Activated T-helper 2 cell treated with anti-CD3 and anti-CD28 coated beads, Interferon-gamma antibody, Interleukin-2, Interleukin-4, amounts not matched to agents 10 μg/mL and 5 μg/mL and 100 μg/mL, durations not matched to agents 14 hours and 24 hours and 36 hours (primary cell): ENCODE measurements at regions not wholly inside any gene's neighbourhood (a gene's known extent, or its start where the extent isn't known, plus 50 kb on each side); places are given as distances from the start of the nearest gene placed in this dataset.

Experiments
- DNase-seq: peaks from one replicate; pipeline ENCODE4 v3.0.0; 2021; ENCODE audit warnings: low spot score
- H3K27ac Mint-ChIP-seq: one replicate; pipeline ENCODE4 v1.8.0; 2021; ENCODE audit warnings: mixed read lengths
- H3K27me3 Mint-ChIP-seq: one replicate; pipeline ENCODE4 v1.8.0; 2021; ENCODE audit warnings: low read depth, mixed read lengths
- H3K36me3 Mint-ChIP-seq: one replicate; pipeline ENCODE4 v1.8.0; 2021; ENCODE audit warnings: low read depth, mixed read lengths
- H3K4me1 Mint-ChIP-seq: one replicate; pipeline ENCODE4 v1.8.0; 2021; ENCODE audit warnings: low read depth, mixed read lengths
- H3K4me3 Mint-ChIP-seq: one replicate; pipeline ENCODE4 v1.8.0; 2021; ENCODE audit warnings: low read depth, mild to moderate bottlenecking, moderate library complexity, mixed read lengths
- H3K9me3 Mint-ChIP-seq: one replicate; pipeline ENCODE4 v1.8.0; 2021; ENCODE audit warnings: mixed read lengths
- intact Hi-C: fragments of 100-400 bp; cut with micrococcal nuclease; formaldehyde crosslinking; loops from one replicate; pipeline ENCODE4 v1.15.1; 2023

- Mint-ChIP-seq H3K9me3 (no peaks in the 10 kb centered on the region), H3K4me1 (peaks cover 8% of the 10 kb centered on the region), H3K4me3 (no peak overlapping the region), H3K36me3 (no peaks in the 10 kb centered on the region), H3K27ac (no peak overlapping the region), H3K27me3 (peaks cover 44% of the 10 kb centered on the region)
- intact Hi-C loops = no loop called here
- DNase-seq = no peak
Observed at GRCh38 chr1:101330427-101331130, 93.8 kb downstream of the S1PR1 start.

DNA sequence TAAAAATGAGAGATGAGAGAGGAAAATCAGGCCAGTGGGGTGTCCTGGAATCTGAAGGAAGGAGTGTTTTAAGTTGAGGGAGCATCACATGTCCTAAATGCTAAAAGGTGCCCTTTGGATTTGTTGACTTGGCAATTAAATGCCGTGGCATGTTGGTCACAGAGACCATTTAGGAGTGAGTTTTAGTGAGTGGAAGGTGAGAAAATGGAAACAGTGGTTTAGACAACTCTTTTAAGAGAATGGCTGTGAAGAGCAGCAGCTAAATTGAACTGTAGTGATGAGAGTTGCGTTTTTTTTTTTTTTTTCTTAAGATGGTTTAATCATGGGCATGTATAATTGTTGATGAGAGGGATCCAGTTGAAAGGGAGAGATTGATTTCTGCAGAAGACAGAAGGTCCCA, 95.0 kb downstream of the S1PR1 start:
- Mint-ChIP-seq H3K9me3 (peaks cover 2% of the 10 kb centered on the region), H3K4me3 (no peak overlapping the region)
- intact Hi-C loops = no loop called here

DNA sequence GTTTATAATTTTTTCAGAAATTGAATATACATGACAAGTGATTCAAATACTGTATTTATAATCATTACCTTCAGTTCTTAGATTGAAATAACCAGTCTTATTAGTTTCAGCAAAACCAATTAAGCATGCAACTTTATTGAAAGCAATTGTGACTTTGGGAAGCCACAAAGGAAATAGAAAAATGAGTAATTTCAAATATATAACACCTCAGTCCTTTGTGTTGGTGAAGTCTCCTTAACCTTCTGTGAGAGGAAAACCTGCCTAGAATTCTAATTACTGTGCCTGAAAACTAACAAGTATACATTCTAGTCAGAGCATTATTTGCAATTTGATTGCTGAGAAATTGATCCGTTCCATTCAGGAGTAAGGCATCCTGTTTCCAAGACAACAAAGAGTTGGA, 95.8 kb downstream of the S1PR1 start:
- H3K4me3 Mint-ChIP-seq = no peak overlapping the region
- no peaks in the 10 kb centered on the region for H3K36me3 Mint-ChIP-seq
- H3K27ac Mint-ChIP-seq = no peak overlapping the region
- peaks cover 40% of the 10 kb centered on the region for H3K27me3 Mint-ChIP-seq
- peaks cover 3% of the 10 kb centered on the region for H3K9me3 Mint-ChIP-seq
- intact Hi-C loops = no loop called here
- H3K4me1 Mint-ChIP-seq = peaks cover 8% of the 10 kb centered on the region
- no peak for DNase-seq

More for the DNA sequence above, 95.0 kb downstream of the S1PR1 start:
- DNase-seq = no peak
- peaks cover 8% of the 10 kb centered on the region for H3K4me1 Mint-ChIP-seq
- H3K36me3 Mint-ChIP-seq = no peaks in the 10 kb centered on the region
- H3K27me3 Mint-ChIP-seq = peaks cover 48% of the 10 kb centered on the region
- H3K27ac Mint-ChIP-seq = no peak overlapping the region

- no peak for DNase-seq
- peaks cover 3% of the 10 kb centered on the region for H3K9me3 Mint-ChIP-seq
- H3K4me1 Mint-ChIP-seq = peaks cover 8% of the 10 kb centered on the region
- H3K27me3 Mint-ChIP-seq = peaks cover 37% of the 10 kb centered on the region
- no peak overlapping the region for H3K27ac Mint-ChIP-seq
- intact Hi-C loops = no loop called here
- H3K36me3 Mint-ChIP-seq = no peaks in the 10 kb centered on the region
- no peak overlapping the region for H3K4me3 Mint-ChIP-seq
Observed at GRCh38 chr1:101333186-101333585, 96.4 kb downstream of the S1PR1 start.

GRCh38 chr1:101337968-101338367, 101.1 kb downstream of the S1PR1 start:
- Mint-ChIP-seq H3K27me3 (peaks cover 36% of the 10 kb centered on the region), H3K27ac (no peak overlapping the region), H3K9me3 (peaks cover 13% of the 10 kb centered on the region), H3K36me3 (peaks cover 3% of the 10 kb centered on the region), H3K4me3 (no peak overlapping the region), H3K4me1 (peaks cover 8% of the 10 kb centered on the region)
- intact Hi-C loops = no loop called here
- no peak for DNase-seq

DNA sequence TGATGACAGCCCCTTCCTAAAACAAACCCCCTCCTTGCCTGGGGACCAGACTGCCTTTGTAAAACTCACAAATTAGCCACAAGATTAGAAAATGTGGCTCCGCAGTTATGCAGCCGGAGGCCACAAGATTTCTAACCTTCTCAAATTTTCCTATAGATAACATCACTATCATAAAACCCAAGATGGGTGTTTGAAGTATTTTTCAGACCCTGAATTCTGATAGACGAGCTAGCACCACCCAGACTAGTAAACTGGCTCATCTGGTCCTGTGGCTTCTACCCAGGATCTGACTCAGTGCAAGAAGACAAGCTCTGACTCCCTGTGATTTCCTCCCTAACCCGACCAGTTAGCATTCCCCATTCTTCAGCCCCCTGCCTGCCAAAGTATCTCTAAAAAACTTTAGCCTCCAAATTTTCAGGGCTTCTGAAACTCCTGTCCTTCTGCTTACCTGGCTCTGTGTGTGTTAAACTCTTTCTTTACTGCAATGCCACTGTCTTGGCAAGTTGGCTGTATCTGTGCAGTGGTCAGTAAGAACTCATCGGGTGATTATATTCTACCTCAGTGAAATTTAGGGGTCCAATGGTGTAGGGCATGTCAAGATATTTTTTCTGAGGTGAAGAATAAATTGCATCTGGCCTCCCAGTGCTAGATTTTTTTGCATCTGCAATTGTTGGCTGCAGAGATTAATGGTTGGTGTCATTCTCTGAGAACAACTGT, 102.1 kb downstream of the S1PR1 start:
- Mint-ChIP-seq H3K9me3 (peaks cover 18% of the 10 kb centered on the region), H3K27ac (no peak overlapping the region), H3K36me3 (peaks cover 3% of the 10 kb centered on the region), H3K4me3 (no peak overlapping the region), H3K4me1 (peaks cover 8% of the 10 kb centered on the region), H3K27me3 (peaks cover 36% of the 10 kb centered on the region)
- no peak for DNase-seq
- intact Hi-C loops = no loop called here

- intact Hi-C loops = no loop called here
- Mint-ChIP-seq H3K27ac (no peak overlapping the region), H3K4me1 (peaks cover 32% of the 10 kb centered on the region), H3K9me3 (peaks cover 13% of the 10 kb centered on the region), H3K27me3 (peaks cover 27% of the 10 kb centered on the region), H3K36me3 (no peaks in the 10 kb centered on the region), H3K4me3 (no peak overlapping the region)
- no peak for DNase-seq
Observed at GRCh38 chr1:101344745-101345144, 107.9 kb downstream of the S1PR1 start.

- Mint-ChIP-seq H3K4me1 (peaks cover 33% of the 10 kb centered on the region), H3K27ac (no peak overlapping the region), H3K36me3 (no peaks in the 10 kb centered on the region), H3K4me3 (no peak overlapping the region), H3K9me3 (peaks cover 10% of the 10 kb centered on the region), H3K27me3 (peaks cover 18% of the 10 kb centered on the region)
- no peak for DNase-seq
- intact Hi-C loops = no loop called here
Observed at GRCh38 chr1:101346419-101346818, 109.6 kb downstream of the S1PR1 start.

GRCh38 chr1:101356013-101356412, 119.2 kb downstream of the S1PR1 start:
- no peaks in the 10 kb centered on the region for H3K36me3 Mint-ChIP-seq
- H3K9me3 Mint-ChIP-seq = no peaks in the 10 kb centered on the region
- H3K27me3 Mint-ChIP-seq = peaks cover 53% of the 10 kb centered on the region
- no peak for DNase-seq
- no peak overlapping the region for H3K27ac Mint-ChIP-seq
- intact Hi-C loops = loop anchor here (2.0 kb wide), 1 partner anchor 219 kb away; no protein-coding TSS in a partner anchor
- no peak overlapping the region for H3K4me3 Mint-ChIP-seq
- peaks cover 21% of the 10 kb centered on the region for H3K4me1 Mint-ChIP-seq

DNA sequence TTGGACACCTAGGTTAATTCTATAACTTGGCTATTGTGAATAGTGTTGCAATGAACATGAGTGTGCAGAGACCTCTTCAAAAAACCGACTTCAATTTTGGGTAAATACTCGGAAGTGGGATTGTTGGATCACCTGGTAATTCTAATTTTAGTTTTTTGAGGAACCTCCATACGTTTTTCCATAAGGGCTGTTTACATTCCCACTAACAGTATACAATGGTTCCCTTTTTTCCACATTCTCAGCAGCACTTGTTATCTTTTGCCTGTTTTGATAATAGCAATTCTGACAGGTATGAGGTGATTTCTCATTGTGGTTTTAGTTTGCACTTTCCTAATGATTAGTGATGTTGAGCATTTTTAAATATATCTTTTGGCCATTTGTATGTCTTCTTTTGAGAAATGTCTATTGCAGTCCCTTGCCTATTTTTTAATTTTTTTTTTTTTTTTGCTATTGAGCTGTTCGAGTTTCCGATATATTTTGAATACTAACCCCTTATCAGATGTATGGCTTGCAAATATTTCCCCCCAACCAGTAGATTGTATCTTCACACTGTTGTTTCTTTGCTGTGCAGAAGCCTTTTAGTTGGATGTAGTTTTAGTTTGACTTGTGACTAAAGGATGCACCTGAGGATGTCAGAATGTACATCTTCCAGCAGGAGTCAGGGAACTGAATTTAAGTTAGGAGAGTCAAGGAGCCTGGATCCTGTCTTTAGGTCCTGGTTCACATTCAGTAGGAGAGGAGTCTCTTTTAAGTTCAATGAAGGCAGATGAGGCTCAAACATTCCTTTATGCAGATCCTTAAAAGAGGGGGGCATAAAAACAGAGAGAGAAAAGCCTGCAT, 120.0 kb downstream of the S1PR1 start:
- Mint-ChIP-seq H3K27ac (no peak overlapping the region), H3K9me3 (no peaks in the 10 kb centered on the region), H3K27me3 (peaks cover 55% of the 10 kb centered on the region), H3K4me1 (peaks cover 15% of the 10 kb centered on the region), H3K4me3 (no peak overlapping the region), H3K36me3 (no peaks in the 10 kb centered on the region)
- DNase-seq = no peak
- intact Hi-C loops = loop anchor here (1.0 to 2.0 kb wide), 4 partner anchors 48 to 436 kb away; no protein-coding TSS in a partner anchor

GRCh38 chr1:101357444-101357986, 120.7 kb downstream of the S1PR1 start:
- DNase-seq = peak; percentile 66
- no peak overlapping the region for H3K27ac Mint-ChIP-seq
- H3K36me3 Mint-ChIP-seq = no peaks in the 10 kb centered on the region
- no peaks in the 10 kb centered on the region for H3K9me3 Mint-ChIP-seq
- H3K4me1 Mint-ChIP-seq = peaks cover 13% of the 10 kb centered on the region
- H3K4me3 Mint-ChIP-seq = no peak overlapping the region
- intact Hi-C loops = loop anchor here (1.0 to 2.0 kb wide), 4 partner anchors 48 to 436 kb away; no protein-coding TSS in a partner anchor
- peaks cover 52% of the 10 kb centered on the region for H3K27me3 Mint-ChIP-seq

GRCh38 chr1:101360506-101360905, 123.7 kb downstream of the S1PR1 start:
- no peaks in the 10 kb centered on the region for H3K9me3 Mint-ChIP-seq

More at GRCh38 chr1:101360506-101360905, 123.7 kb downstream of the S1PR1 start:
- H3K36me3 Mint-ChIP-seq = no peaks in the 10 kb centered on the region
- H3K27ac Mint-ChIP-seq = no peak overlapping the region
- DNase-seq = no peak
- intact Hi-C loops = no loop called here
- H3K4me1 Mint-ChIP-seq = peaks cover 11% of the 10 kb centered on the region
- H3K27me3 Mint-ChIP-seq = peaks cover 39% of the 10 kb centered on the region
- no peak overlapping the region for H3K4me3 Mint-ChIP-seq
